AG08396 (cell line): ENCODE measurements at regions not wholly inside any gene's neighbourhood (a gene's known extent, or its start where the extent isn't known, plus 50 kb on each side); places are given as distances from the start of the nearest gene placed in this dataset.
"Not testable (repeated sequence)": the region's sequence is repeated elsewhere in the genome, so short reads cannot be mapped to it uniquely, and the experiment has no call there.

Experiments
- DNase-seq: peaks from one replicate; pipeline ENCODE4 v3.0.0; 2012; ENCODE audit warnings: low spot score, mixed read lengths

GRCh38 chr6:137625100-137625661, 131.0 kb upstream of the OLIG3 start:
- no peak for DNase-seq

GRCh38 chr6:137625808-137626207, 131.6 kb upstream of the OLIG3 start:
- DNase-seq, result no peak

GRCh38 chr6:137630666-137631065, 136.5 kb upstream of the OLIG3 start:
- DNase-seq, result no peak

- DNase-seq, result no peak
Measured at GRCh38 chr6:137631323-137631722, 137.1 kb upstream of the OLIG3 start.

DNA sequence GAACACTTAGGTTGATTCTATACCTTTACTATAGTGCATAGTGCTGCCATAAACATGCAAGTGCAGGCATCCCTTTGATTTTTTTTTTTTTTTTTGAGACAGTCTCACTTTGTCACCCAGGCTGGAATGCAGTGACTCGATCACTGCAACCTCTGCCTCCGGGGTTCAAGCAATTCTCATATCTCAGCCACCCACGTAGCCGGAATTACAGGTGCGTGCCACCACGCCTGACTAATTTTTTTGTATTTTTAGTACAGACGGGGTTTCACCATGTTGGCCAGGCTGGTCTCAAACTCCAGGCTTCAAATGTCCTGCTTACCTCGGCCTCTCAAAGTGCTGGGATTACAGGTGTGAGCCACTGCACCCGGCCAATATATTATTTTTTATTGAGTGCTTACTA, 140.0 kb upstream of the OLIG3 start:
- DNase-seq, result not testable (repeated sequence)

DNA sequence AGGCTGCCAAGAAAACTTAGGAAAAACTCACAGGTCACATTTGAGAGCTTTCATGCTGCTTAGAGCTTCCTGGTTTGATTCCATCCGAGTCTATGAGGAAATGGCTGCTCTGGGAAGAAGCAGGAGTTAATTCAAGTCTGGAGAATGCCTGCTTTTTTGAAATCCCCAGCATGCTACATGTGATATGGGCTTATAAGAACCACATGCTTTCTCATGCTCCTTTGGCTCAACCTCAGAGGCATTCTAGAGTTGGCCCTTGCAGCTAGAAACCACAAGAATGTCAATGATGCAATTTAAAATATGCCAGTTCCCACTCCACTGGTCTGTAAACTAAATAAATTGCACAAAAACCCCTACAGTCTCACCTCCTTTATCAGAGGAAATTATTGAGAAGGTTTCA, 142.9 kb upstream of the OLIG3 start:
- peak; percentile 68 for DNase-seq

GRCh38 chr6:137638926-137639706, 144.9 kb upstream of the OLIG3 start:
- no peak for DNase-seq

DNA sequence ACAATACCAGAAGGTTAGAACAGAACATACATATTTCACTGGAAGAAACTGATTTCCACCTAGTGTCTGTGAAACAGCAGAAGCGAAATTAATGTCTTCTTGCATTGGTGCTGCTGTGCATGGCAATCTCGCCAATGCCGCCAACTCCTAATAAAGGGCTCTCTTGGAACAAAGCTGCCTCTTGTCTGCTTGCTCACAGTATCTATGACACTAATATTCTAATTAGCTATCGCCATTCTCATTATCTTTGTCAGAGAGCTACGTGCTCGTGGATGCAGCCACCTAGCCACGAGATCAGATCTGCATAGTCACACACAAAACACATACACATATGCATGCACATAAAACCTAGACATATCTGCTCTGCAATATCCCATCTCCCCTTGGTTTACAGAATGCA, 145.9 kb upstream of the OLIG3 start:
- DNase-seq, result no peak

DNA sequence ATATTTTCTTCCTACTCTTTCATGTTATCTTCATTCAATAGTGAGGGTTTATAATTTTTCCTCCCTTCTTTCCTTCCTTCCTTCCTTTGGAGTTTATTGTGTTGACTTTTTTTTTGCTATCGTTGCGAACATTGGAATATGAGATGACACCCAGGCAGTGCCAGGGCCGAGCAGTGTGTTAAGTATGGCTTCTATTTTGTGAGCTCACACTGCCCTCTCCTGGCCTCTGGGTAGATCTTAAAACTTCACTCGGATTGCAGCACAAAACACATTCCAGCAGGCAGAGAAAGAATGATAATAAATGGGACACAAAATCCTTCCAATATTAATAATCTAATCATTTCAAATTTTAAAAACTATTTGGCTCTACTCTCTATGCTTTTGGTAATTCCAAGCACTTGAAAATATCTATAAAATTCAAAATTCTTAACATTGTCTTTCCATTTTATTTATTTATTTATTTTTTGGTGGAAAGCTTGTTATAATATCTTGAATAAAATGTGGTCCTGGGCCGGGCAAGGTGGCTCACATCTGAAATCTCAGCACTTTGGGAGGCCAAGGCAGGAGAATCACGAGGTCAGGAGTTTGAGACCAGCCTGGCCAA, 147.4 kb upstream of the OLIG3 start:
- peak; percentile 61 for DNase-seq

DNA sequence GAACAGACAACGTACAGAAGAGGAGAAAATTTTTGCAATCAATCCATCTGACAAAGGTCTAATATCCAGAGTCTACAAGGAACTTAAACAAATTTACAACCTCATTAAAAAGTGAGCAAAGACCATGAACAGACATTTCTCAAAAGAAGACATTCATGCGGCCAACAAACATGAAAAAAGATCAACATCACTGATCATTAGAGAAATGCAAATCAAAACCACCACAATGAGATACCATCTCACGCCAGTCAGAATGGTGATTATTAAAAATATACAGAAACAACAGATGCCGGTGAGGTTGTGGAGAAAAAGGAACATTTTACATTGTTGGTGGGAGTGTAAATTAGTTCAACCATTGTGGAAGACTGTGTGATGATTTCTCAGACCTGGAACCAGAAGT, 149.0 kb upstream of the OLIG3 start:
- not testable (repeated sequence) for DNase-seq

GRCh38 chr6:137643644-137644043, 149.4 kb upstream of the OLIG3 start:
- DNase-seq, result not testable (repeated sequence)

- DNase-seq, result no peak
Measured at GRCh38 chr6:137645850-137646249, 151.7 kb upstream of the OLIG3 start.

GRCh38 chr6:137646484-137646883, 152.3 kb upstream of the OLIG3 start:
- no peak for DNase-seq

DNA sequence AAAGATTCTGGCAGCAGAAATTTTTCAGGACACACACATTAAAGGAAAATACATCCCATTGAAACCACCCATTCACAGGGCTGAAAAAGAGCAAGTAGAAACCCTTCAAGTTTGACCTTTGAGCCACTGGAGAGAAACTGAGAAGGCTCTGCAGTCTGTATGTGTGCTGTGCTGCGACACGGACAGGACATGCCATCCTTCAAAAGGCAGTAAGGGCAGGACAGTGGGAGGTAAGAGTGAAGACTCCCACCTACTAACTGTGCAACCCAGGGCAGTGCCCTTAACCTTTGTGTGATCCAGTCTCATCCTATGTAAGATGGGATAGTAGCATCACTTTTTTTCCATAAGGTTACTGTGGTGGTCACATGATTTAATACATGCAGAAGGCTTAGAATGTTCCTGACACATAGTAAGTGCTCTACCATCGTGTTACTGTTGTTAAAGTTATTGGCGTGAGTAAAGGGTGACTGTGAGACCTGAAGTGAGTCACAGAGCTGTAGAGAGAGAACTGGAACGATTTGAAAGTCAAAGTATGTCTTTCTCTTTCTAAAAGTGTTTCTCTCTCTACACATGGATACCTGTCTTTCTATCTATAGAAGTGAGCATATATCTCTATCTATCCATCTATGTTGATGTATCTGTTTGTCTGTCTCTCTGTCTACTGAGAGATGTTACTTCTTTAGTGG, 153.7 kb upstream of the OLIG3 start:
- DNase-seq, result no peak

GRCh38 chr6:137650720-137651119, 156.5 kb upstream of the OLIG3 start:
- DNase-seq, result no peak

DNA sequence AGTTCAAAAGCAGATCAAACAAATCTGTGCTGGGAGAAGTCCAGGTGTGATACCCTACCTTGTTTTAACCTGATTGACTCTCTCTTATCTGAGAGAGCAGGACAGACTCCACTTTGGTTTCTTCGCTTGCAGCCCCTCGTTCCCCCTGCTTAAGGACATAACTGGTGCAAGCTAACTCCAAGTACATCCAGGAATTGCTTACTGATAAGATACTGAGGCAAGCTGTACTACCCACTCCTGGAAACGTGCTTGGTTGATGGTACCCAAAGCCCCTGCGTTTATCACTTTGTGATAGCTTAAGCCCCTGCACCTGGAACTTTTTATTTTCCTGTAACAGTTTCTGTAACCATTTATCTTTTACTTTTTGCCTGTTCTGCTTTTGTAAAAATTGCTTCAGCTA, 157.0 kb upstream of the OLIG3 start:
- DNase-seq, result no peak

DNA sequence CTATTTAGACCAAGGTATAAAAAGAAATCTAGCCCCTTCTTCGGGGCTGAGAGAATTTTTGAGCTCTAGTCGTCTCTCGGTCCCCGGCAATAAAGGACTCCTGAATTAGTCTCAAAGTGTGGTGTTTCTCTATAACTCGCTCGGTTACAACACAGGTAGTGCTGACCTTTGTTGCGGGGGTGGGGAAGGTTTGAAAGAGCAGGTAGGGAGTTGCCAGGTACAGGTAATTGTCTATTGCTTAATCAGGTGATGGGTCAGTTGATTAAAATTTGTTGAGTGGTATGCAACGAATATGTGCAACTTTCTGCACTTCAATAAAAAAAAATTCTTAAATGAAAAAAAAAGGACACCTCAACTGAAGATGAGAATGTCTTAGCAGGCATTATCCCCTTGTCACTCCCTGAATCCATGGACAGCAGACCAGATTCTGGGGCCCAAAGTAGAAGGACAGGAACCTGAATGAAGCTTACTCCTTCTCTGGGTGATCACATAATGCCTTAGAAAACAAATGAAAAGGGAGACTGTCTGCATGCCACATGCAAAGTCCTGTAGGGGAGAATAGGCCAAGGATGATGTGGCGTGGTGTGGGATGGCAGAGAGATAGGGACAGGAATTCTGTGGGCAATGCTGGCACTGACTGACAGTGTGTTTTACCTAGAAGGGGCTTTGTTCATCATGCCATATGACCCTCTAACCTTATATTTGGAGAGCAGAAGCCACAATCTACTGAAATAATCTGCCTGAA, 157.6 kb upstream of the OLIG3 start:
- no peak for DNase-seq

- DNase-seq, result no peak
Measured at GRCh38 chr6:137652961-137653705, 158.9 kb upstream of the OLIG3 start.

DNA sequence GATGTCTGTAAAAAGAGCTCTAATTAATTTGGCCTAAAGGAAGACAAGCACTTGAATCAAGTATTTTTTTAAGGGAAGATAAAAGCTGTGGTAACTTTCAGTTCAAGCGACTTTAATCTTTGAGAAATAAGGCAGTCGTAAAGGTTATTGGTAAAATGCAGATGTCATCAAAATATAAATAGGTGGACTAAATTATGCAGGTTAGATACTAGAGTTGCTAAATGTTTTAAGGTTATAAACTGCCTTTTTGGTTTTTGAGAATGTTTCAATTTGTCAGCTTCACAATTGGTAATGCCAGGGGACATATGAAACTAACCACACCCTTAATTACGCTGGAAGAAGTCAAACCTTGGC, 159.5 kb upstream of the OLIG3 start:
- DNase-seq, result no peak

DNA sequence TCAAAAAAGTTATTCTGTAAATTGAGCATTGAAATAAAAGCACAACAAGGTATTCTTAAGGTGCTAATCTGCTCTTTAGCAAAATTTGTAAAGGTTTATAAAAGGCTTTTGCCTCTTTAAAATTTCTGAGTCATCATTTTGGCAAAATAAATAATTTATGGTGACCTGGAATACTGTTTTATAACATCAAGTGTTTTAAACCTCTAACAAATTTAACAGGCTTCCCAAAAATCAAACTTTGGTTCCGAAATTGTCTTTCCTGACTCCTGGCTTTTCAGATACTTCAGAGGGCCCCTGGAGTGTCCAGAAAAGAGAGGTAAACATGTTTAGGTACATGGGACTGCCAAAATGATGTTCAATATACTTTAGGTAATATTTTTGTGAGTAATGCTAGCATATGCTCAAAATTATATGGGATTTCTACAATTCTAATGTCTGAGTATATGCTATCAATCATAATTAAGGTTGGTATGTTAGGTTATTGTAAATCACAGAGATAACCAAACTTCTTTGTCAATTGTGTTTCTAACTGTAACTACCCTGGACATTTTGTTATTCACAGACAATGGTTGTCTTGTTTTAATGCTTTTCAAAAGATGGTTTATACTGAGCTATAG, 160.3 kb upstream of the OLIG3 start:
- DNase-seq, result no peak

DNA sequence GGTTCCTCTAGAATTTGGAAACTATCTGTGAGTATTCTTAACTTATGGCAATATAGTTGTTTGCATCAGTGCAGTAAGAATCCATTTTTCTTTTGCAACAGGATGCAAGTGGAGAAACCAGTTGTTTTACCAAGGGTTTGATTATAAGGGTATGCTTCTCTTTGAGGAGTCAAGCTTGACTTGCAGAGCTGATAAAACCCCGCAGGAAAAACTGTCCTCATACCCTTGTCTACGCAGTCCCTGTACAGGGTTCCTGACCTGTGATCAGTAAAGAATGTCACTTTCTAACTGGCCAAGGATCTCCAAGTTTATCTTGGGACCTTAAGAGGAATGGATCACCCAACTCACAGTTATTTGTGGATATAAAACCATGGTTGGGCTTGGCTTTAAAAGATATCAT, 161.1 kb upstream of the OLIG3 start:
- no peak for DNase-seq
